Coronary artery (tissue), 2 donors: ENCODE measurements at regions not wholly inside any gene's neighbourhood (a gene's known extent, or its start where the extent isn't known, plus 50 kb on each side); places are given as distances from the start of the nearest gene placed in this dataset.
A peak's percentile ranks its signal among the peaks of the same experiment; 100 is the strongest.

Experiments
- DNase-seq: peaks from one replicate; pipeline ENCODE4 v3.0.0-alpha.2; 2017; ENCODE audit warnings: low spot score
- H3K27ac ChIP-seq, 2 donors: fragments of 200-600 bp; sonication (generic); one replicate each; pipeline ENCODE4 v1.5.1; 2016 to 2019
- H3K4me3 ChIP-seq: fragments of 200-600 bp; sonication (generic); 2 replicates; pipeline ENCODE4 v1.5.1; 2016; ENCODE audit warnings: mild to moderate bottlenecking, moderate library complexity
- TF ChIP-seq, protein P1 (sequence below): fragments of 200-600 bp; sonication (generic); IDR thresholded peaks from one replicate; pipeline ENCODE4 v1.5.1; 2019; ENCODE audit warnings: antibody characterized with exemption

DNA sequence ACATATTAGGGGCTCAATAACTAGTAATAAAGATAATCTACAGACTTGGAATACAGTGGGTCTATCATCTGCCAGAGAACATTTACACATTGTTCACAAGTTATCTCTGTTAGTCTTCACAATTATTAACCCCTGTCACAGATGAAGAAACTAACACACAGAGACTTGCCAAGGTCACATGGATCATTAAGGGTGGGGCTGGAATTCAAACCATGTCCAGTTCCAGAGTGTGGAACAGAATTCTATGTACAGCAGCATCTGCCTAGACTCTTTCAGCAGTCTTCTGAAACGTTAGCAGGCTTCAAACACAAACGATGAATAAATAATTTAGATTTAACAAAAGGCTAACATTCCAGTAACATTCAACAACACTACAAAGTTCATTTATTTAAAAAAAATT, 673.9 kb upstream of the NR2F2 start:
- Histone ChIP-seq H3K4me3 (no peak overlapping the region), H3K27ac (no peak overlapping the region)
- TF ChIP-seq, protein P1, sequence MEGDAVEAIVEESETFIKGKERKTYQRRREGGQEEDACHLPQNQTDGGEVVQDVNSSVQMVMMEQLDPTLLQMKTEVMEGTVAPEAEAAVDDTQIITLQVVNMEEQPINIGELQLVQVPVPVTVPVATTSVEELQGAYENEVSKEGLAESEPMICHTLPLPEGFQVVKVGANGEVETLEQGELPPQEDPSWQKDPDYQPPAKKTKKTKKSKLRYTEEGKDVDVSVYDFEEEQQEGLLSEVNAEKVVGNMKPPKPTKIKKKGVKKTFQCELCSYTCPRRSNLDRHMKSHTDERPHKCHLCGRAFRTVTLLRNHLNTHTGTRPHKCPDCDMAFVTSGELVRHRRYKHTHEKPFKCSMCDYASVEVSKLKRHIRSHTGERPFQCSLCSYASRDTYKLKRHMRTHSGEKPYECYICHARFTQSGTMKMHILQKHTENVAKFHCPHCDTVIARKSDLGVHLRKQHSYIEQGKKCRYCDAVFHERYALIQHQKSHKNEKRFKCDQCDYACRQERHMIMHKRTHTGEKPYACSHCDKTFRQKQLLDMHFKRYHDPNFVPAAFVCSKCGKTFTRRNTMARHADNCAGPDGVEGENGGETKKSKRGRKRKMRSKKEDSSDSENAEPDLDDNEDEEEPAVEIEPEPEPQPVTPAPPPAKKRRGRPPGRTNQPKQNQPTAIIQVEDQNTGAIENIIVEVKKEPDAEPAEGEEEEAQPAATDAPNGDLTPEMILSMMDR = no peak
- no peak for DNase-seq

DNA sequence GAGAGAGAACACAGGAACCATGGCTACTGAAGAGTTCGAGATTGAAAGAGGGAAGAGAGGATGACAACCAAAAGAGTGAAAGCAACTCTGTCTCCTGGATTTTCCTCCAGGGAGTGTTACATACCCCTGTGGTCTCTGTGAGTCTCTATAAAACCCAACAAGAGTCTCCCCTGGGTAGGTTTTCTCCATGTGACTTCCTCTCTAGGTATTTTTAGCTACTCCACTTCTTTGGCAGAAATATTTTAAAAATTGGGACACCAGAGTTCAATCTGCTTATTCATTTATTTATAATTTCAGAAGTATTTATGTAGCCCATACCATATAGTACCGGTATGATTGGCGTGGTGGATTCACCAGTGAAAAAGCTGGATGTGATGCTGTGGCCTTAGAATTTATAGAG, 671.7 kb upstream of the NR2F2 start:
- TF ChIP-seq, protein P1 = no peak
- no peak for DNase-seq
- H3K27ac ChIP-seq = no peak overlapping the region

DNA sequence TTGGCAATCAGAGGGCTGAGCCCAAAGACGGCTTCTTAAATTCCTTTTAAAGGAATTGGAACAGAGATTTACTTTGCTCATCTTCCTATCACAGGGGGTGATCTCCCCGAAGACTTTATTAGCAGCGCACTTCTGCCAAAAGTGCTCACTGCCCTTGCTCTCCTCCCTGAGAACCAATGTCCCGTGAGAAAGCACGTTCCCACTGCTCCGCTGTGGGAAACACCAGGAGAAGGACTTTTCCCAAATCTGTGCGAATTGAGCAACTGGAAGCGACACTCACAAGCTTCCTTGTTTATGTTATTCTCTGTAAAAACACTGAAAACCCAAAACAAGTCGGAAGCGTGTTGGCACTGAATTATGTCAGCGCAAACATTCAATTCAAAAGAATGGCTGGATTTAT, 670.8 kb upstream of the NR2F2 start:
- Histone ChIP-seq H3K27ac (no peak overlapping the region), H3K4me3 (peak overlapping the region; percentile 2)
- TF ChIP-seq, protein P1 = no peak
- no peak for DNase-seq

More for the DNA sequence above, 671.7 kb upstream of the NR2F2 start:
- no peak overlapping the region for H3K4me3 ChIP-seq

DNA sequence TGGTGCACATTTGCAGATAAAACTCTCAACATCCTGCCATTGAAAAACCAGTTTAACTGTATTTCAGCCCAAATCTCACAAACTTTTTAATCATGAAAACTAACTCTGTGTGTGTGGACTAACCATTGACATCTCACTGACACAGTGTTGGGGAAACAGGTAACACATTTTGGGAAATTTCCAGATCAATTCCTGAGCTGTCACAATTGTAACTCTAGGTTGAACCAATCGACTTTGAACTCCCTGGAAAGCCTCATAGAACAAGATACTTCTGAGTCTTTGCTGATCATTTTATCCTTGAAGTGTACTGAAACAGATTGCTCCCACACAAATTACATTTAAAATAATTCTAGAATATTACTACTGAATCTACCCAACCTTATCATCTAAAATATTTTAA, 667.9 kb upstream of the NR2F2 start:
- Histone ChIP-seq H3K27ac (no peak overlapping the region), H3K4me3 (no peak overlapping the region)
- TF ChIP-seq, protein P1 = no peak
- no peak for DNase-seq

DNA sequence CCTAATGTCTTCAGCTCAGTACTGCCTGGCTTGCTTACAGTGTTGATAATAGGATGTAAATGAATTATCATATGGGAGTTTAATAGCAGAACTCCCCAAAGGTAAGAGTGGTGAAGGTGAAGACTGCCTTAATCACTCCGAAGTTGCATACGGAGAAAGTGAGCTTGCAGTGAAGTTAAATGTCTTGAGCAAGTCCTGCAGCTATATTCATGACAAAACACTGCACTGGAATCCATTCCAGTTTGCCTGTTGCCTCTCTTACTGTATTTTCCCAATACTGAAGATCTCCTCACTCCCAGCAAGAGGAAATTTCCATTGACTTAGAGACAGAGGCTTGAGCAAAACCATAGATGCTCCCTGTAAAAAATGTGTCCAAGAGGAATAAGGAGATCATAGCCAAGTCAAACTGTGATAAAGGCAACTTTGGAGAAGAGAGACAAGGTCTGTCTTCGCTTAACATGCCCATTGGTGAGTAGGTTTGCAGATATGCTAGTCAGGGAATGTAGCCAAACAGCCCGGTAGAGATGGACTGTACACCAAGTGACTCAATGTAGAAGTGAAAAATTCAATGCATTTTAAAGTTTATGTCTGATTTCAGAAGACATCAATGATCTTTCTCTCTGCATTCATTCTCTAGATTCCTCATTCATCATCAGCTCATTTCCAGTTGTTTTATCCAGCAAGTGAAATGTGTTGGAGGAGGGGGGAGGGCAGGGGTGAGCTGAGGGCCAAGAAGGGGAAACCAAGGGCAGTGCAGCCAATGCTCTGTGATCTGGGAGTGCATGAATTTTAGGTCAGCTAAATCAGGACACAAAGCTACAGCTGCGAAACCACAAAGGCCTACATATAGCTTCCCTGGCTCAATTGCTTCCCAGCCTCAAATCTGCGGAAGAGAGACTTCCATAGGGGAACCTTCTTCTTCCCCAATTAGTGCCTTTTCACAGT, 667.1 kb upstream of the NR2F2 start:
- TF ChIP-seq, protein P1 = no peak
- no peak overlapping the region for H3K27ac ChIP-seq
- H3K4me3 ChIP-seq = no peak overlapping the region
- no peak for DNase-seq

DNA sequence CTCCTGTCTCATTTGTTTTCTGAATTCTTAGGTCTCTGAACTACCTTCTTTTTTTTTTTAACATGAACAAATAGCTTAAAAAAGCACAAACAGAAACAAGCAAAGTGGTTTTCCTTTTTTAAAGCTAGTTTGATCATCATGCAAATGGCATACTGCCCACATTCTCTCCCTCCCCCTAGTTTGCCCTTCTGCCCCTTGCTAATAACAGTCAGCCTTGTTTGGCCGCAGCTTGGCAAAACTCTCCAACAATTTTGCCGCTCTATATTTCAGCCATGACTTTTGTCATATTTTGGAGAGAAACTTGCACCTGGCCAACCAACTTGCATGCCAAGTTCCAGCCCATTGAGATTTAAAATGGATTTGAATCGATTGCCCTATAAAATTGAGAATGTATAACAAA, 666.0 kb upstream of the NR2F2 start:
- DNase-seq = no peak
- TF ChIP-seq, protein P1 = no peak
- no peak overlapping the region for H3K27ac ChIP-seq
- no peak overlapping the region for H3K4me3 ChIP-seq
